ENCODE measurements at regions not wholly inside any gene's neighbourhood (a gene's known extent, or its start where the extent isn't known, plus 50 kb on each side); places are given as distances from the start of the nearest gene placed in this dataset.
A peak's percentile ranks its signal among the peaks of the same experiment; 100 is the strongest.

- Histone ChIP-seq H3K36me3 (no peaks in the 10 kb centered on the region), H3K4me3 (no peak overlapping the region), H3K27me3 (no peaks in the 10 kb centered on the region), H3K9me3 (no peaks in the 10 kb centered on the region), H3K4me1 (ENCODE audit: insufficient read depth) (peaks cover 5% of the 10 kb centered on the region), H3K27ac (no peak overlapping the region)
- 43 to 63% (median 61%) methylated on average over 5 of the region's 5 CpGs for WGBS, 3 donors
- intact Hi-C loops (cut with DNase I): no loop called here
- no peak for DNase-seq
- TF ChIP-seq EP300 (IDR thresholded peaks at IDR 0.05) (no peak), POLR2A (IDR thresholded peaks at IDR 0.05) (no peak)
- TF ChIP-seq, protein P1, sequence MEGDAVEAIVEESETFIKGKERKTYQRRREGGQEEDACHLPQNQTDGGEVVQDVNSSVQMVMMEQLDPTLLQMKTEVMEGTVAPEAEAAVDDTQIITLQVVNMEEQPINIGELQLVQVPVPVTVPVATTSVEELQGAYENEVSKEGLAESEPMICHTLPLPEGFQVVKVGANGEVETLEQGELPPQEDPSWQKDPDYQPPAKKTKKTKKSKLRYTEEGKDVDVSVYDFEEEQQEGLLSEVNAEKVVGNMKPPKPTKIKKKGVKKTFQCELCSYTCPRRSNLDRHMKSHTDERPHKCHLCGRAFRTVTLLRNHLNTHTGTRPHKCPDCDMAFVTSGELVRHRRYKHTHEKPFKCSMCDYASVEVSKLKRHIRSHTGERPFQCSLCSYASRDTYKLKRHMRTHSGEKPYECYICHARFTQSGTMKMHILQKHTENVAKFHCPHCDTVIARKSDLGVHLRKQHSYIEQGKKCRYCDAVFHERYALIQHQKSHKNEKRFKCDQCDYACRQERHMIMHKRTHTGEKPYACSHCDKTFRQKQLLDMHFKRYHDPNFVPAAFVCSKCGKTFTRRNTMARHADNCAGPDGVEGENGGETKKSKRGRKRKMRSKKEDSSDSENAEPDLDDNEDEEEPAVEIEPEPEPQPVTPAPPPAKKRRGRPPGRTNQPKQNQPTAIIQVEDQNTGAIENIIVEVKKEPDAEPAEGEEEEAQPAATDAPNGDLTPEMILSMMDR (IDR thresholded peaks at IDR 0.05): no peak
These were observed 213.0 kb upstream of the NCAM1 start for GRCh38 chr11:112748252-112748651.

DNA sequence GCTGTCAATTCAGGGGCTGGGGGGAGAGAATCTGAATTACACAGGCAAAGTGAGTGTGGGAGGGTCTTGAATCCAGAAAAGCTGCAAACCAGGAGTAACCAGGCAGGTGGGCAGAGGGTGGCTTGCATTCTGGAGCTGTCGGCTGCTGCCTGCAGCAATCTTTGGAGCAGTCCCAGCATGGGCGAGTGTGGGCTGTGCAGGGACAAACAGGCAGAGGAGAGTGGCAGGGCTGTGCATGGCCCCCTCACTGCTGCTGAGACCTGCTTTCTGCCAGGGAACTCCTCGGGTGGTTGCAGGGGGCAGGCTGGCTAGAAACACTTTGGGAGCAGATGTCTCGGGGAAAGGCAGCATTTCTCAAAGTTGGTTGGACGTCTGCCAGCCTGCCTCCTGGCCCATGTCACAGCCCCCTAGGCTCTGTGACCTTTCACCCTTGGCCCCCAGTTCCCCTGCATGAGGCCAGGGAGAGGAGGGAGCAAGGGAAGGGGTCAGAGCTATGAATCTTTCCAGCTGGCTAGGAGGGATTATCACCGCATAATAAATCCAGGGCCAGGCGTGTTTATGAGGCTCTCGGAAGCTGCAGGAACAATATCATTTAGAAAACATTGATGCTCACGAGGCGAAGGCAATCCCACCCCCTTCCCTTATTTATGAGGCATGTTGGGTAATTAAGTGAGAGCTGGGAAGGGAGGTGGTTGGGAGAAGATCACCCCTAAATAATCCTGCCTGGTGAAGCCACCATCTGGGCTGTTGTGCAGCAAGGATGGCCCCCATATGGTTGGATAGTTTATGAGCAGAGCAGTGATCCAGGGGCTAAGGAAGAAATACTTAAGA is 212.3 kb upstream of the NCAM1 start:
- TF ChIP-seq EP300 (IDR thresholded peaks at IDR 0.05) (no peak), POLR2A (IDR thresholded peaks at IDR 0.05) (no peak)
- TF ChIP-seq, protein P1 (IDR thresholded peaks at IDR 0.05): no peak
- H3K36me3 ChIP-seq: no peaks in the 10 kb centered on the region
- intact Hi-C loops (cut with DNase I): no loop called here
- H3K4me1 ChIP-seq (ENCODE audit: insufficient read depth): peaks cover 5% of the 10 kb centered on the region
- H3K9me3 ChIP-seq: no peaks in the 10 kb centered on the region
- no peaks in the 10 kb centered on the region for H3K27me3 ChIP-seq
- DNase-seq: peak in 4 of 5 donors; percentile 35 to 57 (median 40)
- H3K27ac ChIP-seq: no peak overlapping the region
- WGBS, 3 donors: 4 to 9% (median 6%) methylated on average over 10 of the region's 10 CpGs
- H3K4me3 ChIP-seq: no peak overlapping the region

- H3K9me3 ChIP-seq: no peaks in the 10 kb centered on the region
- no peak overlapping the region for H3K4me3 ChIP-seq
- no peak for DNase-seq
- no peaks in the 10 kb centered on the region for H3K27me3 ChIP-seq
- no peaks in the 10 kb centered on the region for H3K36me3 ChIP-seq
- intact Hi-C loops (cut with DNase I): no loop called here
- WGBS, 3 donors: 64 to 84% (median 65%) methylated on average over 4 of the region's 4 CpGs
- H3K4me1 ChIP-seq (ENCODE audit: insufficient read depth): peaks cover 5% of the 10 kb centered on the region
- H3K27ac ChIP-seq: no peak overlapping the region
- no peak for TF ChIP-seq EP300 (IDR thresholded peaks at IDR 0.05)
- TF ChIP-seq POLR2A (IDR thresholded peaks at IDR 0.05): no peak
- TF ChIP-seq, protein P1 (IDR thresholded peaks at IDR 0.05): no peak
These were observed 209.9 kb upstream of the NCAM1 start for GRCh38 chr11:112751329-112751728.

GRCh38 chr11:112751772-112752171 is 209.4 kb upstream of the NCAM1 start:
- Histone ChIP-seq H3K9me3 (no peaks in the 10 kb centered on the region), H3K27me3 (no peaks in the 10 kb centered on the region), H3K4me1 (ENCODE audit: insufficient read depth) (peaks cover 5% of the 10 kb centered on the region), H3K36me3 (no peaks in the 10 kb centered on the region), H3K27ac (no peak overlapping the region), H3K4me3 (no peak overlapping the region)
- no peak for TF ChIP-seq POLR2A (IDR thresholded peaks at IDR 0.05)
- WGBS, 3 donors: 73 to 94% (median 78%) methylated on average over 2 of the region's 2 CpGs
- intact Hi-C loops (cut with DNase I): no loop called here
- DNase-seq: no peak

DNA sequence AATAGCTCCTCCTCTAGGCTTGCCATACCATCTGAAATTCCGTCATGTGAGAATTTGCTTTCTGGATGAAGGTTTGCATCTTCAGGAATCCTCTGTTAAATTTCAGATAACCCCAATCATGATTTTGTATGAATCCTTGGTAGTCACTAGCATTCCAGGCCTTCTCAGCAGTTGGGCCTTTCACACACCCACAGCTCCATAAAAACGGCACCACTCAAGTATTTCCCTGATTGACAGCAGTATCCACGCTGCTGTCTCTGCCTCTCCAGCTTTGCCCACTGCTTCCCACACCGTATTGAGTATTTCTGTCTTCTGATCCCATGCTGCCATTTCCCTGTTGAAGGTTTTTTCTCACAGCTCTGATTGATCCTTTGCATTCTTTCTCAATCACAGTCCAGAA is 208.7 kb upstream of the NCAM1 start:
- intact Hi-C loops (cut with DNase I): no loop called here
- Histone ChIP-seq H3K4me3 (no peak overlapping the region), H3K4me1 (ENCODE audit: insufficient read depth) (peaks cover 5% of the 10 kb centered on the region), H3K36me3 (no peaks in the 10 kb centered on the region), H3K27ac (no peak overlapping the region), H3K9me3 (no peaks in the 10 kb centered on the region), H3K27me3 (no peaks in the 10 kb centered on the region)
- DNase-seq: no peak
- no peak for TF ChIP-seq POLR2A (IDR thresholded peaks at IDR 0.05)
- TF ChIP-seq, protein P1 (IDR thresholded peaks at IDR 0.05): no peak
- TF ChIP-seq EP300 (IDR thresholded peaks at IDR 0.05): no peak
- WGBS, 3 donors: 72 to 93% (median 86%) methylated on average over 4 of the region's 4 CpGs

Data from ovary (tissue), 7 donors.